GM18519 (cell line): ENCODE measurements at regions not wholly inside any gene's neighbourhood (a gene's known extent, or its start where the extent isn't known, plus 50 kb on each side); places are given as distances from the start of the nearest gene placed in this dataset.

Source experiments
- ATAC-seq: cut with Tn5 transposase; IDR thresholded peaks from one replicate; pipeline ENCODE4 v1.9.1; 2021; ENCODE audit warnings: mild to moderate bottlenecking, moderate library complexity; ENCODE audit not compliant: unreplicated experiment, low FRiP score

DNA sequence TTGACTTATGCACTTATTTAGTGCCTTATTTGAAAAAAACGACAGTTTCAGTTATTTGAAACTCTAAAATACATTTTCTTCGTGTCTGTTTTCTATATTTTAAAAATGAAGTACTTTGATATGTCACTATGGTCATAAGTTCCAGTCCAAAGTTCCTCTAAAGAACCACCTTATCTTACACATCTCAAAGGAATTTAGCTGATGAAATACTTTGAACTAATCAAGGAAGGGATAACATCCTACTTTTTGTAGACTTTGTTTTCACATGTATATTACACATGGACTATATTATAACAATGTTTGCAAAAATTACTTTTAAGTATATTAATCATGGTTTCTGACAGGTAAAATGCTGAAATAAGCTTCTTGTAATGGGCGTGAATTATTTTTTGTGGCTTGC lies 265.8 kb upstream of the ZNF717 start:
- no peak for ATAC-seq

DNA sequence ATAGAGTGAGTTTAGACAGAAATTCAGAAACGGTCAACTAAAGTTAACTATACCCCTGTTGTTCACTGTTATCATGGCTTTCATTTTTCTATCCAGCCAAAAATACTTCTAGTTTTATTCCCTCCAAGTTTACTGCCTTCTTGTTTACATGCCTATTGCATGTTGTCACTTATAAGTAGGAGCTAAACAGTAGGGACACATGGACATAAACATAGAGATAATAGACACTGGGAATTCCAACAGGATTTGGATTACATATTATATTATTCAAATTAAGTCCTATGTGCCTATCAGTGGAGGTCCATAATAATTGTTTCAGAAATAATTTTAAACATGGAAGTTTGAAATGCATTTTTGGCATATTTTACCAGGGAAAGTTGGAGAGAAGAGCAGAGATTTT lies 269.1 kb upstream of the ZNF717 start:
- ATAC-seq = no peak

DNA sequence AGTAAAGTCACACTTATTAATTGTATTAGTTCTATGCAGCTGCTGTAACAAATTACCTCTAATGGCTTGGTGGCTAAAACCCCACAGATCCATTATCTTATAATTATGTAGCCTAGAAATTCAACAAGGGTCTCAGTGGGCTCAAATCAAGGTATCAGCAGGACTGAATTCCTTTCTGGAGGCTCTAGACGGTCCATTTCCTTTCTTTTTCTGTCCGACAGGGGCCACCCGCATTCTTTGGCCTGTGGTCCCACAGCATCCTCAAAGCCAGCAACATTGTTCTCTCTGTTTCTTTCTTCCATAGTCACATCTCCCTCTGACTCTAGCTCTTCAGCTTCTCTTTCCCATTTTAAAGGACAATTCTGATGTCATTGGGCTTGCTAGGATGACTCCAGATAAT lies 276.3 kb upstream of the ZNF717 start:
- no peak for ATAC-seq

DNA sequence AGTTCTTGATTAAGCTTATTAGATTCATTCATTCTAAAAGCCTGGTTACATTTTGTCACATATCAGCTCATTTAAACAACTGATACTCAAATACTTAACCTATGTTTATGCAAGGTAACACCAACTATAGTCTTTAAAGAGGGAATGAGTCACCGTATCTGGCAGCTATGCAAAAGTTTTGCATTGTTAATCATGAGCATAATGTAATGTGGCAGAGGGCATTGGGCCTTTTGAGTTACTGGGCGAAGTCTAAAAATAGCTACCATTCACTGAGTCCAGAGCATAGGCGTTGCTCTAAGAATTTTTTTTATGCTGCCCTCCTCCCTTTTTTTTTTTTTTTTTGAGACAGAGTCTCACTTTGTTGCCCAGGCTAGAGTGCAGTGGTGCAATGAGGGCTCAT lies 277.7 kb upstream of the ZNF717 start:
- ATAC-seq = no peak

DNA sequence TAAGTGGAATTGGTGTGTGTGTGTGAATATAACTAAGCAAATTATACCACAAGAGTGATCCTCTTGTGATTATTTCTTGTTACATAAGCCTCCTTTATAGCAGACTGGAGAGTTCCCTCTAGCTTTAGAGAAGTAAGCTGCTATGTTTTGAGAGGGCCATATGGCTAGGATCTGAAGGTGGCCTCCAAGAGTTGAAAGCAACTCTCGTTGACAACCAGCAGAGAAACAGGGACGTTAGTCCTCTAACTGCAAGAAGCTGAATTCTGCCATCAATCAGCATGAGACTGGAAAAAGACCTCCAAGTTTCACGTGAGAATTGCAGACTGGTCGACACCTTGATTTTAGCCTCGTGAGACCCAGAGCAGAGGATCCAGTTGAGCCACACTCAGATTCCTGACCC lies 278.5 kb upstream of the ZNF717 start:
- no peak for ATAC-seq

DNA sequence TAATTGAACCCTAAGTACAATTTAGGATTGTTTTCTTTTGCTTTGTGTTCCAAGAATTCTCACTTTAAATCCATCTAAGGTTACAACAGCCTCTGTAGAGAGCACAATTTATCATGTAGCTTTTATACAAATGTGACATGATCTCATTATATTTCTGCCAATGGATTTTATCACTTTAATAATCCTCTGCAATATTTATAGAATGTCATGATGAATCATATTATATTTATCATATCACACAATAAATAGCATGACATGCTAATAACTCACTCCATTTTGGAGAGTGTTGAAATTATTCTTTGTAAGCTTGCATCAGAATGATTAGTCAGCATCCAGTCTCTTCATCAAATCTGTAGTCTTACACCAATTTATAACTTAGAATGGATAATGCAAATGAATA lies 280.6 kb upstream of the ZNF717 start:
- ATAC-seq = no peak

DNA sequence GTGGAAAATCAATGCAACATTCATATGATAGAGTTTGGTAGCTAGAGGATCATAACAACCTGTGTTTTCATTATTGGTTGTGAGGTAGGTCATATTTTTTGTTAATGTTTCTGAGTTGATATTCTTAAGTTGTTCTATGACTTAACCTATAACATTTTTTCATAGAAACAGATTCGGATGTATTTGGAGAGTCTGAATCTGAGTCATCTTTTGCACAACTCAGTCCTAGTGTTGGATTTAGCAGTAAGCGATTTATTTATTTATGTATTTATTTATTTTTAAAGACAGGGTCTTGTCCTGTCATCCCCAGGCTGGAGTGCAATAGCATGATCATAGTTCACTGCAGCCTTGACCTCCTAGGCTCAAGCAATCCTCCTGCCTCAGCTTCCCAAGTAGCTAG lies 292.8 kb upstream of the ZNF717 start:
- ATAC-seq = no peak

DNA sequence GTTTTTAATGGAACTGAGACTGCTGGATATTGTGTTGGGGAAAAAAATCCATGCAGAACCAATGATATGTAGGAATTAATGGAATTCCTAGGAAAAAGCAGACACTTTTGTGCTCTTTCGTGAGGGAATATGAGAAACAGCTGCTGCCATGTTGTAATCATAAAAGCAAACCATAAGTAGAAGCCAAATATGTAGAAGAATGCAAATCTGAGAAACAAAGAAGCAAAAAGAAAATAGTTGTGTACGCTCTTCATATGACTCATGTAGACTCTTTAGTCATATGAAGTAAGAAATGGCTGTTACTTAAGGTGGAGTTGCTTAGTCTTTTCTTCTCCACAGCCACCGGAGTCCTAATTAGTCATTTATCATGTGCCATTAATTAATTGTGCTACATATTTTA lies 298.6 kb upstream of the ZNF717 start:
- no peak for ATAC-seq

DNA sequence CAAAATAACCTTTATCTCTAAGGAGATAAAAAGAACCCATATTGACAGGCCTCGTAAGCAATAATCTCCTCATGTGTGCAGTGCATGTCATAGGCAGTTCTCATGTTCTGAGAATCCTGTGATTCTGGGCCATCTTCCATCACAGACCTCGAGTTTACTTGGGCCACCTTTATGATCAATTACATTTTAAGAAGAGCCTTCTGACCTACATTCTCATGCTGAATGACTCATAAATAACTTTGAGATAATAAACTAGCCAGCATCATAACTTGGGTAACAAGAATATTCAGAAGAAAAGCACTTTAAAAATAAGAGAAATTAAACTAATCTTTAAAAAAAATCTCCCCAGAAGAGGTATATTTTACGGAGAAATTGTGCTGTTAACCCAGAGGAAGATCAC lies 310.7 kb upstream of the ZNF717 start:
- no peak for ATAC-seq

DNA sequence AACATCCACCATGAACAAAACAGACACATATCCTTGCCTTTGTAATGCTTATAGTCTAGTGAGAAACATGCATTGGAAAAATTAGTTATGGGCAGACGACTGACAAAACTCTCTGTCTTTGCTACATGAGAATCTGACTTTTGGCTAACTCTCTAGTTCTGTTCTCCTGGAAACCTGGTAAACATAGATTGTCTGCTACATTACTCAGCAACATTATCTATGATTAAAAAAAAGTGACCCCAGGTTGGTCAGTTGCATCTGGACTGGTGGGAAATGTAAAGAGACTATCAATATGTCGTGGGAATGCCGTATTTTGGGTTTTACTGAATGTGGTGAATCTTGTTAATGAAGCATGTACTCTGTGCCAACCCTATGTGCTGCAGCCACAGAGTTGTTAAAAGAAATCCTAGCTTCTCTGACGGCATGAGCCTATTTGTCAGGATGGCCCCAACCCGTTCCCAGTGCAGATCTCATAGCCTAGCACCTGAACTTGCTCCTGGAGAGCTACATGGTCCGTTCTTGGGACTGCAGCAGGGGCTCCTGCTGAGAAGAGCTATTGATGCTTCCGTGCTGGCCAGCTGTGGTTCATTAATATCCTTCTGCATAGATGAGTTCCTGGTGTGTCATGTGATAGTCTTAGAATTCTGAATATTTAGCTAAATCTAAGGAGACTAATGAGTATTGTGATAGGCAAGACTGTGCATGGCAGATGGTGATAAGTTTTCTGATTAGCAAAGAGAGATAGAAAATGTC lies 311.7 kb upstream of the ZNF717 start:
- ATAC-seq = no peak

DNA sequence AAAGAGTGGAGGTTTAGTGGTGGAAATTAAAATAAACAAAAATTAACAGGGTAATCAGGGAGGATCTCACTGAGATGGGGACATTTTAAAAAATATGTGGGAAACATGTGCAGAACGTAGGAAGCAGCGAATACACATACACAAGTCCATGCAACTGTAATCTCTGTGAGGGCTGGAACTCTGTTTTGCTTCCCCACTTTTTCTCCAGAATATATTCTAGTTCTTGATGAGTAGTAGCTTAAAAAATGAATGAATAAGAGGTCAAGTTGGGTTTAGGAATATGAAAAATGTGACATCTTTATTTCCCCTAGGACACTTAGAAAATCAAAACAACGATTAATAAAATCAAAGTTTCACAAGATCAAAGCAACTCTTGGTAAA lies 312.2 kb upstream of the ZNF717 start:
- no peak for ATAC-seq

DNA sequence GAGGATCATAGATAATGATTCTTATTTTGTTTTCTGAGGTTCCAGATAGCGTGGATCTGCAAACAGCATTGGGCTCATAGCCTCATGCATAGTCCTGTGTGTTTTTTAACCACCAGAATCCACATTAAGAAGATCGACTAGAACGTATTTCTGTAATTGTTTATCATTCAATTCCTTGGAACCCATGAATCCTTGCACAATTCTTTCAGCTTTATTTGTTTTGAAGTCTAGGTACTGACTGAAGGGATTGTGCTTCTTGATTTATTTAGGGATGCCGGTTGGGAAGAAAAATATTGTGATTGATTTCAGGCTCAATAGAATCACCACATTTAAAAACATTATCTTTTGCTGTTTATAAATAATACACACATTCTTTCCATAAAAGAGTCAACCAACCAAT lies 314.6 kb upstream of the ZNF717 start:
- no peak for ATAC-seq

DNA sequence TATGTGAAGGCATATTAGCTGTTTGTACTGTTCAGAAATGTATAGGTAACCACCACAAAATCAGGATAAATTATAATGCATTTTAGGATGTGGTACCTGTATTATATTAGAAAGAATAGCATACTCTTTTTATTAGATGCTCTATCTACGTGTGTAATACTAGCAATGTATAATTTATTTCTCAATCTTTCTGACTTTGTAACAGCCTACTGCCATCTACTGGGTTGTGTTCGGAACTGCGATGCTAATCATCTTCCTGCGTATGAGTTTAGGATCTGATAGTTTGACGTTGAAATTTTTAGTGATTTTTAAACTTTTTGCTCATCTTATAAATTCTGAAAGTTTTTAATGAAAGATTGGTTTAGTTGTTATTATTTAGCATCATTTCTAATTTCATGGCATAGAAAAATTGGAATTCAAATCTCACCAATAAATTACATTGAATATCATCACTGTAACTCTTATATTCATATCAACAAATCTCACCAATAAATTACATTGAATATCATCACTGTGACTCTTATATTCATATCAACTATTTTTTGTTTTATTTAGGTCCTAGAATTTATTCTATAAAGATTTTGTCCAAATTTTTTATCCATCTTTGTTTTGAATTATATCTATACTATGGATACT lies 322.7 kb upstream of the ZNF717 start:
- ATAC-seq = peak; percentile 75

DNA sequence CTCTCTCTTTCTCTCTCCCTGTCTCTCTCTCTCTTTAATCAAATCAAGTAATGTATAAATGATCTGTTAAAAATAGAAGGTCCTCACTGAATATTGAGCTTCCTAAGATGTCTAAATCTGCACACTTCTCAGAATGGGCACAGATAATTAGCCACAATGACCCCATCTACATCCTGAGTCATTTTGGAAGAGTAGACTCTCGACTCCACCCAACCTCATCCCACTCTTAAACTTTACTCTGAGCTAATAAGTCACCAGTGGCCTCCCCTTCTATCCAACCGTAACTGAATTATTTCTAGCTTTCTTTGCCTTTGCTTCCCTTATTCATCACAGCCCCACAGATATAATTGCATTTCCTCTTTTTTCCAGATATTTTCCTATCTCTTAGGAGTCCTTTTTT lies 326.5 kb upstream of the ZNF717 start:
- no peak for ATAC-seq

DNA sequence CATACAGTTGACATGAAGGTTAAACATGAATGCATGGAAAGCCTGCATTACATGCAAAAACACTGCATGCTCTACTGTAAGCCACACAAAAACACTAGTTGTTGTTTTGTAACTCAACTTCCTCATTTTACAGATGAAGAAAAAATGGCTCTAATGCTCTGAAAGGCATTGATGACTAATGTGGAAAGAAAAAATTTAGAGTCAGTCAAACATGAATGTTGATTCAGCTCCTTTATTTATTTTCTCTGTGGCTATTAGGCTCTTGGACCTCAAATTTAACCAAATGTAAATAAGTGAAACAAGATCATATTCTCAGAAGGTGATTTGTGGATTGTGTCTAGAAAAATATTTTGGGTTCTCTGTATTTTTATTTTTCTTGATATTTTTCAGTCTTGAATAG lies 336.7 kb upstream of the ZNF717 start:
- ATAC-seq = no peak

DNA sequence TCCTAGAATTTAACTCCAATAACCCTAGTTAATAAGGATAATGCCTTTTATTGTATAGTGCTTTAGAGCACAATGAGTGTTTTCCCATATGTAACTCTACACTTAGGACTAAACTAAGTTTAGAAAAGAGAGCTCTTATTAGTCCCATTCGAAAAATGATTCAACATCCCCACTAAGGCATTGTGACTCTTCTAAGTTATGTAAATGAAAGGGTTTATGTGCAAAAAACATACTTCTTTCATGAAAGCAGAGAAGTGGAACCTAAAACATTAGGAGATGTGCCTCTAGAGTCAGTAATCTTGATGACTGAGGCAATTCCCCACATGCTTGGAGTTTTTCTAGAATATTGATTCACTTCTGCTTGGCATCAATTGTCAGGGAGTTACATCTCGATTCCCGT lies 344.1 kb upstream of the ZNF717 start:
- ATAC-seq = no peak

DNA sequence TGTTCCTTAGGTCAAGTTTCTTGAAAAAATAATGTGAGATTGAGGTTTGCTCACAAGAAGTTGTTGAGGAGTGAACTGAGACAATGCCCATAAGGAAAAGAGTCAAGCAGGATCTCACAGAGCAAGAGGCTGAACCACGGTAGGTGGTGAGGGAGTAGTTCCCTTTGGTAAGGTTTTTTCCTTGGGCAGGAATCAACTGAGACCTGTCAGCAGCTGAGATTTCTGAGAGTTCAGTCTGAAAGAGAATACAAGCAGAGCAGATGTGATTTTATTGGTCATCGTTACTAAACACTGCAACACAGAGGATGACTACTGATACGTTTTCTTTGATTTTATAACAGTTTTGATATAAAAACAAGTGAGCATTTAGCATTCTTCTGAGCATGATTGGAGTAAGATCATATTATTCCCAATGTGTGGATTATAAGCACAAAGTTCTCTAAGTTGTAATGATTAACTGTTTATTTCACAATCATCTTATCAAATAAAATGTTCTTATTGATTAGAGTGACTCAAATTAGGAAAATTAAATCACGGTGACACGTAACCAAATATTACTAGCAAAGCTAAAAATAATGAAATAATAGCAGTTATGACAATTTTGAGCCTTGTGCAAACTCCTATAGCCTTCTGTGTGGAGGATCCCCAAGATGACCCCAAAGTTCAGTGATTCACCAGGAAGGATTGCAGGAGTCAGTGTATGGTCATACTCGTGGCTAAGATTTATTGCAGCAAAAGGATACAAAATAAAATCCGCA lies 346.2 kb upstream of the ZNF717 start:
- no peak for ATAC-seq

DNA sequence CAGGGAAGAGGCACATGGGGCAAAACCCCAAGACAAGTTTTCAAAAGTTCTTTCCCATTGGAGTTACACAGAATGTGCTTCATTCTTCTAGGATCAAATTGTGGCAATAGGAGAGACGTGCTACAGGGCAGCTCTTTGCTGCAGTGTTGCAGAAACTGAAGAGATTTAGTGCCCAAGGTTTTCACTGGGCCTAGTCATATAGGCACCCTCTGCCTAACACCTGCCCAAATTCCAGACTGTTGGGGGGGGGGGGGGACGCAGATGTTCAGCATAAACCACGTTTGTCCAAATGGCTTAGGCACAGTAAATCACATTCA lies 346.8 kb upstream of the ZNF717 start:
- no peak for ATAC-seq

DNA sequence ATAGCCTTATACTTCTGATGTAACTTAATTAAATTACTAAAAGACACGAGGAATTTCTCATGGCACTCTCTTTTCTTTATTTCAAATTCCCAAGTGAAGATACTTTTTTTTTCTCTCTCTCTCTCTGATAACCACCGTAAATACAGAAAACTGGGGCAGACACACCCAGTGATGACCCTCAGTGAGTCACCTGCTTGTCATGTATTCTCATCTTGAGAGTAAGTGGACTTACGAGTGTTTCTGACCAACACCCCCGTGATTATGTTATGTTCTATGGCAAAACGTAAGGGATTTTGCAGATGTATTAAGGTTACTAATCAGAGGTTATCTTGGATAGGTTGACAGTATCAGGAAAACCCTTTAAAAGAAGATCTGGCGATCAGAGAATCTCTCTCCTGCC lies 348.8 kb upstream of the ZNF717 start:
- ATAC-seq = no peak

DNA sequence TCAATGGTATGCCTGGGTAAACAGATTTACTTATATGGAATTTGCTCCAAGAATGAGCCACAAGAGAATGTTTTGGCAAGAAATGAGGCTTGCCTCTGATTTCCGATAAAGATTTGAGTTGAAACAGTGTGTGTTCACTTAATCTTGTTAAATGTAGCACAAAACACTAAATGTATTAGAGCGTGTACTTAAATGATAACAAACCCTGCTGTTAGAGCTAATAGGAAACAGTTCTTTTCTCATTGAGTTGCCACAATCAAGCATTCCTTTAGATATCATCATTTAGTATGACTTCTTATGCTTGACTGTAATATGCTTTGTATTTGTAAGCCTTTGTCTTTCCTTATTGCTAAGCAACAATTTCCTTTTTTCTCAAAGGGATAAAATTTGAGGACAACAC lies 353.6 kb upstream of the ZNF717 start:
- ATAC-seq = no peak

DNA sequence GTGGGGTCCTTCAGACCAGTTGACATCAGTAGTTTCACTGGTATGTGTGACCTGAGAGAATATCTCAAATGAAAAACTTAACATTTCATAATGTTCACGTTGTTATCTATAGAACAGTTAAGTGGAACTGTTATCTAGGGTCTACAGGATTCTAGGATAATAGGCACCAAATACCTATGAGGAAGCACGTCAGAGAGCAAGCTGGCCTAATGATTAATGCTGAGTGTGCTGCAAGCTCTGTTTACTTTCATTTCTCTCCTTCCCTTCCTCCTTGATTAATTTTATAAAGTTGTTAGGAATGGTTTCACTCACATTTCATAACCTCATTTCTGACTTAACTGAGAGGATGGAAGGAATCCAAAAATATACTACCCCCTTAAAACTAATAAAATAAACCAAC lies 362.5 kb upstream of the ZNF717 start:
- ATAC-seq = no peak

DNA sequence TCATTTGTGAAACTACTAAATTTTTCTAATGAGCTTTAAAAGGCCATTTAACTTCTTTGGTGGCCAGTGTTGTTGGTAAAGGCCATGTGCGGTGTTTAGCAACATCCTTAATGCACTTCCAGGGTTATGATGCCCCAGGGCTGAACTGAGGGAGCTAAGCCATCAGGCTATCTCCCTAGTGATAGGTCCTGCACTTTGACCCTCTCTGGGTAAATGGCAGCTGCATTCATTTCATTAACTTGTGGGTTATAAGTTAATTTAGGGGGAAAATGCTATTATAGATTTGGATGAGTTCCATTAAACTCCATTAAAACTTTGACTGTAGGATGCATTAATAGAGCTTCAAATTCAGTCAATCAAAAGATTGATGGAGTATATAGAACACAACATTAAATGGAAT lies 366.7 kb upstream of the ZNF717 start:
- no peak for ATAC-seq
